HG02610 (cell line): ENCODE measurements at regions not wholly inside any gene's neighbourhood (a gene's known extent, or its start where the extent isn't known, plus 50 kb on each side); places are given as distances from the start of the nearest gene placed in this dataset.
"Not testable (repeated sequence)": the region's sequence is repeated elsewhere in the genome, so short reads cannot be mapped to it uniquely, and the experiment has no call there.

Experiments used
- ATAC-seq: cut with Tn5 transposase; IDR thresholded peaks from one replicate; pipeline ENCODE4 v1.9.1; 2021; ENCODE audit warnings: mild to moderate bottlenecking, moderate library complexity; ENCODE audit not compliant: unreplicated experiment

DNA sequence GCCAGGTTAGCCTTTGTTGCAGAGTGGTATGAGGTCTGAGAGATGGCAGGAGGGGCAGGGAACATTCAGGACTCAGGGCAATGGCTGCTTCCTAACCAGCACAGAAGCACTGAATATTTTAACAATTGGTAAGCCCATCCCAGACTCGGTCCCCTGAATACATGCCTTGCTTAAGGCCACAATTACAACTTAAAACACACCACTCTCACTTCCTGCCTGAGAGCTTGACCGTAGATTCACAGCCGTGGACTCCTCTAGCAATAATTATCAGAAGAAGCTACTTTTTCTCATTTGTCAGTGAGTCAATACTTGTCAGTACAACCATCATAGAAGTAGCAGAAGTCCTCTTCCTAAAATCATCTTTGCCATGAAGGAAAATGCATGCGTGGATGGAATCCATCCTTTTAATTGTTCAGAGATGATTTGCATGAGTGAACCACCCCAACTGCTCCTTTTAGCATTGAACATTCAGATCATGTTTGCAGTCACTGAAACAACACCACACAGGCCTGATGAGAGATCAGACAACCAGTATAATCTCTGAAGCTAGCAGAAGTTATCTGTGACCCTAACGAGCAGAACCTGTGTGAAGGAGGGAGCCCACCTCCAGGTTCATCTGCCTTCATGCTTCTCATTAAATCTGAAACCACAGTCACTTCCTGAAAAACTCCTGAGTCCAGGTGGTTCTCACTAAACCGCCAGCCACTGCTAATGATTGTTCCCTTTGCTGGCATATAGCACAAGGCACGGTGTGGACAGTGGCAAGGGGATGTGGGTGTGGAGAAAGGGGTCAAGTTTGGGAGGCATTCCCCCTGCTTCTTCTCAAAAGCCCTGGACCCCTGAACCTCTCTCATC lies 333.9 kb upstream of the CNR1 start:
- ATAC-seq = no peak

DNA sequence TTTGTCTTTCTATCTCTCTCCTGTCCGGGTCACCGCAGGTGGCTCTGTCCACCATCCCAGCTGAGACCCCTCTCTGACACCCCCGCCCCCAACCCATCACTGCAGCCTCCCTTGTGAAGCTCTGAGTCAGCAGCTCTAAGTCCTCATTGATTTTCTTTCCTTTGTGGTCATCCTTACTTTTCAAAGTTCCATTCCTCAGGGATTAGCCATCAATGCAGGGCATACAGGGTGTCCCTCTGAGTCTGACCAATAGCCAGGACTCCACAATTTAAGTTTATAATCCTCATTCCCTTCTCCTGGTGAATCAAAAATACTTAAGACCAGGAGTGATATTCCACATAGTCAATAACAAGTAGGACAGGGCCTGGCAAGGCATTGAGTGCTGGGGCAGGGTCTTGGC lies 333.3 kb upstream of the CNR1 start:
- ATAC-seq = no peak

DNA sequence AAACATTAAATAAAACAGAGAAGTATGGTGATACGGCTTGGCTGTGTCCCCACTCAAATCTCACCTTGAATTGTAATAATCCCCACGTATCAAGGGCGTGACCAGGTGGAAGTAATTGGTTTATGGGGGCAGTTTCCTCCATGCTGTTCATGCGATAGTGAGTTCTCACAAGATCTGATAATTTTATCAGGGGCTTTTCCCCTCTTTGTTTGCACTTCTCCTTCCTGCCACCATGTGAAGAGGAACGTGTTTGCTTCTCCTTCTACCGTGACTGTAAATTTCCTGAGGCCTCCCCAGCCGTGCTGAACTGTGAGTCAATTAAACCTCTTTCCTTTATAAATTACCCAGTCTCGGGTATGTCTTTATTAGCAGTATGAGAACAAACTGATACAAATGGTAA lies 331.3 kb upstream of the CNR1 start:
- ATAC-seq = not testable (repeated sequence)

DNA sequence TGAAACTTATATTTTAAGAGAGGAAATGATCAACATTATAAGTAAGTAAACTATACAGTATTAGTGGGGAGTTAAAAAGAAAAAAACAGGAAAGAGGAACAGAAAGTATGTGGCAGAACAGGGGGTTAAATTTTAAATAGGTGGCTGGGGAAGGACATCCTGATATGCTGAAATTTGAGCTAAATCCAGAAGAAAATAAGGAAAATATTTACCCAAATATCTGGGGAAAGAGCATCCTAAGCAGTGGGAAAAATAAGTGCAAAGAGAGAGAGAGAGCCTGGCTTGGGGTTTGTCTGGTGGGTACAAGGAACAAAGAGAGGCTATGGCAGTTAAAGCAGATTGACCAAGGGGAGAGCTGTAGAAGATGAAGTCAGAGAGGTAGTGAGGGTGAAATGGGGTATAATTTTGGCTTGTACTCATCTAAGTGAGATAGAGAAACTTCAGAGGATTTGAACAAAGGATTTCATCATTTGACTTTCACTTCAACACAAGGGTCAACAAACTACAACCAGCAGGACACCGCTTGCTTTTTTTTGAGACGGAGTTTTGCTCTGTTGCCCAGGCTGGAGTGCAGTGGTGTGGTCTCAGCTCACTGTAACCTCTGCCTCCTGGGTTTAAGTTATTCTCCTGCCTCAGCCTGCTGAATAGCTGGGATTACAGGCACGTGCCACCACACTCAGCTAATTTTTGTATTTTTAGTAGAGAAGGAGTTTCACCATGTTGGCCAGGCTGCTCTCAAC lies 328.4 kb upstream of the CNR1 start:
- peak; percentile 49 for ATAC-seq

DNA sequence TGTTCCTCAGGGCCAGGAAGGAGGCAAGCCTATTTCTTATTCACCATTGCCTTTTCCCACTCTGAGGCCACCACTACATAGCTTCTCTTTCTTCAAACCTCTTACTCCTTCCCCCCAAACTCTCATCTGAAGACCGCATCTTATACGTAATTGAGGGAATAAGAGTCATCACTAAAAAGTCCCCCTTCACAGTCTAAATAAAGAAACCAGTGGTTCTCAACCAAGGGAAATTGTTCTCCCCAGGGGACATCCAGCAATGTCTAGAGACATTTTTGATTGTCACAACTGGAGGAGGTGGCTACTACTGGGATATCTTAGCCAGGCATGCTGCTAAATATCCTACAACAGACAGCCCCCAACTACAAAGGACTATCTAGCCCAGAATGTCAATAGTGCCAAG lies 327.6 kb upstream of the CNR1 start:
- ATAC-seq = peak; percentile 76

DNA sequence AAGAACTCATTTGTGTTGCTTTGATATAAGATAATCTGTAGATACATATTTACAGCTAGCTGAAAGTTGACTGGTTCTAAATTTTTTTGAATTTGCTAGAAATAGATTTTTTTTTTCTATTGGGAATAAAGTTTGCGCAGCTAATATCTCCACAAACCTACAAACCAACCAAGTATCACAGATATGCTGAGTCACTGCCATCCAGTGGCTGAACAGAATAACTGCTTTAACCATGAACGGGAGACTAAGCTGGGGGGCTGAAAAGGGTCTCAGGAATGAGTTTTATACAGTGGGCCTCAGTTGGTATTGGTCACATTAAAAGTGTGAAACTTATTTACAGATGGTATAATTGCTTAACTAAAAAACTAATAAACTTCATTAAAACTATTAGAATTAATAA lies 326.7 kb upstream of the CNR1 start:
- no peak for ATAC-seq

DNA sequence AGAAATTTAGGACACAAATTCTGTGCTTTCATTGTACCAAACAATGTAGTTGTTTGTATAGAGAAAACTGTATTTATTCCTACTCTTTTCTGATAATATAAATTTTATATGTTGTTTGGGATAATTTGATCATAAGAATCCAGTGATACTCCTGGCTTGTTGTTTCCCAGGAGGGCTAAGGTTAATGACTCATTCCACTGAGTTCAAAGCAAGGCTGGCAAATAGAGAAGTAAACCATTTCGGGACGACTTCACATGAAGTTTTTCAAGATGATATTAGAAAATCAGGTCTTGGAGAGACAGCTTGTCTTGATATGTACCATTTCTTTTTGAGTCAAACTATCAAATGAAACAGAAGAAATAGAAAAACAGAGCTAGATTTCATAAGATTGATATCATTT lies 326.1 kb upstream of the CNR1 start:
- no peak for ATAC-seq

DNA sequence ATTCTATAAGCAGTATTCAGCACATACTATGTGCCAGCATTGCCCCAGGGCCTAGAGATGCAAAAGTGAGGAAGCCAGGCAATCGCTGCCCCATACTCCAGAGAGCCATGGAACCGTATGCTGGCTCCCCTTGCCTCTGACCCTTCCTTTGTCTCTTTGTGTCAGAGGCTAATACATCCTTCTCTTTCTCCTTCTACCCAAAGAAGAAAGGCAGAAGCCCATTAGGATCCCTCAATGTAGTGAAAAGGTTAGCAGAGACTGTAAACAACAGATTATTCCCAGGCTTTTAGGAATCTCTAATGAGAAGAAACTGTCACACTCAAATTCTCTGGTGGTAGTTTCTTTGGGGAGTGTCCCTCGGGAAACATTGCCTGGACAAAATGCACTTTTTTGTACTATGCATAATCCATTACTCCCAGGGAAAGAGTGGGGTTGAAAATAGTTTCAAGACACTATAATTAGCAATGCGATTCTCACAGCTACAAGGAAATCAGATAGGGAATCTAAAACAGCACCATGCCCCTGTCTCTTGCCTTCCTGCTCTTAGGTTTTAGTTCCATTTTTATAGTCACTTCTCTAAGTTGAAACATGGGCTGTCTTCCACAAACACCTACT lies 325.2 kb upstream of the CNR1 start:
- ATAC-seq = no peak

DNA sequence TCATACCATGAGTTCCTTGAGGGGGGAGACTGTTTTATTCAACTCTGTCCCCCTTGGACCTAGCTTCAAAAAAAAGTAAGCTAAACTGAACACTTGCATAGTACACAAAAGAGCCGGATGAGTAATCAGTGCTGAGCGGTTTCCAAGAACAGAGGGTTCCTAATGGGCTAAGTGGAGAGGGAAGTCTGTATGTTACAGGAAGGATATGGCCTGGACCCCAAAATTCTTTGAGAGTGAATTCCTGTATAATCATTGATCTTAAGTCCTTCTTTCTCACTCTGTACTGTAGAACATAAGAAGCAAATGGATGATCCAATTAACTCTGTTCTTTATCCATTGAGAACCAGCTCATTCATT lies 324.7 kb upstream of the CNR1 start:
- no peak for ATAC-seq

DNA sequence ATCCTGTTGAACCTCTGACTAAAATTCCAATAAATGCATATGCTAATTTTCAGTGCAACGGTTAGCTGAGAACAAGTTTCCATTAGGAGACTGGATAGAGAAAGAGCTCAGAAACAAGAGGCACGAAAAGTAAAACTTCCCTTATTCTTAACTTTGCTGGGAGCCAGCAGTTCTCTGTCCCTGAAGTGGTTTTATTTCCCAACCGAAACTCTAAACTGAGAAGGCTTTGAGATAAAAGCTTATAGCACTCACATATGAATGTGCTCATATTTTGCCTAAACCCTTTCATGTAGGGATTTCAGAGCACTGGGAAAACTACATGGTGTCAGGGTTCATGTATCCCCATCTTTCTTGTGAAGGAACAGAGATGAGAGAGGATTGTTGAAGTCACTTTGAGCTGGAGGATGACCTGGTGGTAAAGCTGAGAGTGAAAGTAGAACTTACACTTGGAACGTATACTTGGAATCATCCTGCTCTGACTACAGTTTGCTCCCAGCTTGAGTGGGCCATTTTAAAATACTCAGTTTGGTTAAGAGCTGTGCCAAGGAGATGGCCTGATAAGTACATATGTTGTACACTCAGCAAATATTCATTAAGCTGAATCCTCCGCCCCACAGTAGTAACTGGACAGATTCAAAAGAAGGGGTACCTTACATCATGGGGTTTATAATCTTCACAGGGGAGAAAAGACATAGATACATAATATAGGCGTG lies 324.2 kb upstream of the CNR1 start:
- no peak for ATAC-seq

DNA sequence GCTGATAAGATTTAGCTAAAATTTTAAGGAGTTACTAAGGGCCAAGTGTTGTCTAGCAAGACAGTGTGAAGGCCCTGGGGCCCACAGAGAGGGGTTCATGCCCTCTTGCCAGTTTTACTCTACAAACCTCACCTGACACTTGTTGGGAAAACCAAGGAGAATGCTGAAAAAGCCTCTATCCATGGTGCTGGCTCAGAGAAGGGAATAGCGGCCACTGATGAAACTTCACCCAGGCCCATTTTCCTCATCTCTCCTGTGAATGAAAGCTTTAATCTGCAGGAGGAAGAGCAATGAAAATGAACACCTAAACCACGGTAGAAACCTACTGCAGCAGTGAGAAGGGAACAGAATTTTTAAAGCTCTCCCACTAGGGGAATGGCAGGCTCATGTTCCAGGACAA lies 317.3 kb upstream of the CNR1 start:
- ATAC-seq = no peak

DNA sequence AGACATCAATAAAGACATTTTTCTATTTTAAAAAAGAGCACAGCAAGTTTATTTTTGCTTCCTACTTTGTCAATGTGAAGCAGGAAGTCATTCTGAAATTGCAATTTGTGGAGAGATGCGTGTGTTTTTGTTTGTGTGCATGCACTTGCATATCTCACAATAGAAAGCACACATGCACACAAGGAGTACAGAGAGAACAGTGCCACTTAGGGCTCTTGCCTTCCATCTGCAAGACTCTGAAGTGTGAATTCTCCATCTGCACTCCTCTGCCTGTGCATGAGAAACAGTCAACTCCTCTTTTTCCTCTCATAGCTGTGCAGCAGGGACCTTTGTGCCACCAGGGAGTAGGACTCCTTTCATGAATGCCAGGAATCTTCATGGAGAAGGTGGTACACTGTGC lies 316.3 kb upstream of the CNR1 start:
- ATAC-seq = no peak

DNA sequence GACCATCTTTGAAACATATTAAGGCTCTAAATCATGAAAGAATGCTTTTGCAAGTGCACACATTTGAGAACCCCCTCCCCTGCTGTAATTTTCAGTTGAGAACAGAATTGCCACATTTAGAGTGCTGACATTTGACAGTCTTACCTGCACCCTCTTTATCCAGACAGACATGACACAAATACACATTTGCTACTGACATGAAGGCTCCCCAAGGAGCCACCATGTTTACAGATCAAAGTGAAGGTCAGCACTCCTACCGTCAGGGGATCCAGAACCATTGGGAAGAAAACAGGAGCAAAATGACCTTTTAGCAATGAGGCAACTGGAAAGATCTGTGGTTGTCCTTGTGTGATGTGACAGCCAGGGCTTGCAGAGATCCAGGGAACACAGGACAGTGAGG lies 315.4 kb upstream of the CNR1 start:
- ATAC-seq = no peak

DNA sequence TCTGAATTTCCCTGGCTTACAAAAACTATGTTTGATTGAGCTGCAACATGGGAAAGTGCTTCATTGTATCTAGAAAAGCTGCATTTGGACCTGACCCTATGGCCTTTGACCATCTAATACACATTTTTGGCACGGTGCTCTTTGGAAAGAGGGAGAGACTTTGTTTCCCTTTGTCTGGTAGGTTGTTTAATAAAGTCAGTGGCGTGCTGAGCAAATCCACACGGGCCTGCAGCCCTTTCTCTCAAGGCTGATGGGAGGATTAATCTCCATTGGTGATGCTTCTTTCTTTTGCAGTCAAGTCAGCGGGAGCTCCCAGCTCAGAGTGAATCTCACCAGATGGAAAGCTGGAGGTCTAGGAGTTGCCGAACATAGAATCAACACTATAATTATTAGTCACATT lies 314.7 kb upstream of the CNR1 start:
- no peak for ATAC-seq

DNA sequence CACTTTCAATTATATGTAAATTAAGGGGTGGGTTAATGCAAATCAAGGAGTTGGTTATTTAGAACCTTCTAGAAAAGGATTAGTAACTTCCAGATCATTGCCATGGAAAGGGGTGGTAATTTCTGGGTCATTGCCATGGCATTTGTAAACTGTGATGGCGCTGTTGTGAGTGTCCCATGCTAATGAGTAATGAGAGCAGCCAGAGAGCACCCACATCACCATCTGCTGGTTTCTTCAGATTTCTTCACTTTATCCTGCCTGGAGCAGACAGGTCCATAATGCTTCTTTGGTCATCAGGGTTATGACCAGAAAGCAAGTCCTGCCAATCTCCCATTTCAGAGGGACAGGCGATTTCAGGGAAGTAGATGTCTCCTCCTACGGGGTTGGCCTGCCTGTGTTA lies 311.3 kb upstream of the CNR1 start:
- ATAC-seq = no peak

DNA sequence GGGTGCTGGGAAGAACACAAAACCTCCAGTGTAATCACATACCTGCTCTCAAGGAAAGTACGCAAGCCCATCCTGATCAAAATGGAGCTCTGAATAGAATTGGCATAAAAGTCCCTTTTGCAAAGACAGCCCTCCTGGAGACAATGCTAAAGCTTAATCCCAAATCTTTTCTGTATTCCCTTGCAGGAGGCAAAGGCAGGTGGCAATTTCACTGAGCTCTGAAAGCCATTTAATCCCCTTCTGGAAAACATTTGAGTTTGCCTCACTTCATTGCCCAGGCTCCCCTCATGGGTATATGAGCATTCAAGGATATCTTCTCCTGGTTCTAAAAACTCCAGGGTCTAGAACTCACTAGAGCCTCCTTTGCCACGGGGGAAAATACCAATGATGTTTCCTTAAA lies 310.2 kb upstream of the CNR1 start:
- ATAC-seq = no peak

DNA sequence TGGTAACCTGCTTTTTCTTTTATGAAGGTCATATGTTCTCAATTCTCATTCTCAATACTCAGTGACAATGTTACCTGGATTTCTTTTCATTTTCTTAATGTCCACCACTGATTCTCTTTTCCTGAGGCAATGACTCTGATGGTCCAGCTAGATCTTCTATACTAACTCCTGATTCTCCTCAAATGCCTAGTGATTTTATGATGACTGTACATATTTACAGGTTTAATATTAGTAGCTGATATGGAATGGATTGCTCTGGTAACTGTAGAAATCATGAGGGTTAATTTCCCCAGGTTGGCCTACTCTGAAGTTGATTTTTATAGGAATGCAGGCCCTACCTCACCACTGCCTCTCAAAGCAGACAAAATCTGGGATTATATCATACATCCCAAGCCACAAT lies 308.6 kb upstream of the CNR1 start:
- no peak for ATAC-seq

DNA sequence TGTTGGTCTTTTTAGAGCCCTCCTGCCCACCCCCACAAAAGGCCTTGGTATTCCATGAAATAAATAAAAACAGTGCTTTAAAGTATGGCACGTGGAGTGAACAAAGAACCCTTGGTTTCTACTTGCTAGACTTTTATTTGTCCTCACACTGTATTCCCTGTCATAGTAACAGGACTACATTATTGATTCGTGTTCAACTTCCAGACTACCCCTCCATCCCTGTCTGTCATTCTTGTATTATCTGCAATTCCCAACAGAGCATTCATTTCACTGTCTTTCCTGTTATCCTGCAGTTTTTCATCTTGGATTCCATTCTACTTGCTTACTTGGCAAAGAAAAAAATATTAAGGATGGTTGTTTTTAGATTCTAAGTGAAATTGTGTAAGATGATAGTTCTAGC lies 307.4 kb upstream of the CNR1 start:
- no peak for ATAC-seq

DNA sequence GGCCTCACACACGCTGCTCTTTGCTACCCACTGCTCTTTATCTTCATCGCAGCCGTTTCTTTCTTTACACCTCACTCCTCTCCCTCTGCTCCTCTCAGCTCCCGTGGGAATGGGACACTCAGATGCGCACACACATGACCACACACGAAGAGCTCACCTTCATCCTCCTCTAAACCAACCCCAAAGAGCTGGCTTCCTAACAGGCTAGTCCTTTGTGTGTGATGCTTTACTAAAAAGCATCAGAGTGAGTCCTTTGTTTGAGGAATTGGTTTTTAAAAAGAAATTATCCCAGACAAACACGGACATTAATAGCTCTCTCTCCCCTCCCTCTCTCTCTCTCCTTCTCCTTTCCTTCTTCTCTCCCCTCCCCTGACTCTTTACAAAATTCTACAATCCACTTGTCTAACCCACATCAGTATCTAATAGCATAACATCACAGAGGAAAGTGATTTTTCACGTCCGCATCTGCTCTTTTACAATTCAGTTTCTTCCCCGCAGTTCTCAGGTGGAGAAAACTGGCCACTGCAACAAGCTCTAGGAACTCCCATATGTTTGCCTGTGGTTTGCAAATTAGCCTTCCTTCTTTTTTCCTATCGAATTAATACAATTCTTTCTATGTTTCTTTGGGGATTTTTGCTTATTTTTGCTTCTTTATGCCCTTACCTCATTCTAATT lies 306.8 kb upstream of the CNR1 start:
- ATAC-seq = no peak

DNA sequence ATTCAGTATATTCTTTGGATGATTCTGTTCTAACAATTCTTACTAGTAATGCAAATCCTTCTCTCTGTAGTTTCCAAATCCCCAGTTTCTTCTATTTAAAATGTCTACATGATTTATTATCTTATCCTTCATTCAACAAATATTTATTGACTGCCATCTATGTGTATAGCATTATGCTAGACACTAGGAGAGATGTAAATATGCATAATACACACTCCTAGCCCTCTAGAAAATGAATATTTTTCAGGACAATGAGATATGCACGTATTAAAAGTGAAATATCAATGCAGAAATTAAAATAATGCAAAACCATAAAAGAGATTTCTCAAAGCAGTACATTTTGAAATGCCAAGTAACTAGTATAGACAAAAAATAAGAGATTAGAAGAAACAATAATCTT lies 293.5 kb upstream of the CNR1 start:
- ATAC-seq = no peak

DNA sequence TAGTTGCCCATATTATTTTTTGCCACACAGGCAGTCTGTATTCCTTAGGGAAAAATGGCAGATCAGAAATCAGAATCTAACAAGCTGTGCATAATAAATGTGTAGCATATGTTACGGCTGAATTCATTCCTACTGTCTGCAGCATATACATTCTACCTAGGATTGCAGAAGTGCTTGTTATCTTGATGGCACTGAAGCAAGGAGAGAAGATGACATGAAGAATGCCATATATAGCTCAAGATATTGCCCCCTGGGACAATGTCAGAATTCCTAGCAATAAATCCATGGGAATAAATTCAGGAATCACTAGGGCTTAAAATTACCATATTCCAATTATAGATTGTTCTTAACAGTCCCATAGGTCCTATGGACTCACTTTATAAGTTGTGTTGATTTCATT lies 293.0 kb upstream of the CNR1 start:
- no peak for ATAC-seq
